ENCODE measurements at regions not wholly inside any gene's neighbourhood (a gene's known extent, or its start where the extent isn't known, plus 50 kb on each side); places are given as distances from the start of the nearest gene placed in this dataset.

GRCh38 chr4:72702948-72703347 lies 133.9 kb upstream of the ADAMTS3 start:
- TF ChIP-seq CTCF (IDR thresholded peaks at IDR 0.05) (no peak), POLR2A (IDR thresholded peaks at IDR 0.05) (no peak), EP300 (IDR thresholded peaks at IDR 0.05) (no peak)

Data from stomach (tissue), 4 donors.